ENCODE measurements at regions not wholly inside any gene's neighbourhood (a gene's known extent, or its start where the extent isn't known, plus 50 kb on each side); places are given as distances from the start of the nearest gene placed in this dataset.
"Not testable (repeated sequence)": the region's sequence is repeated elsewhere in the genome, so short reads cannot be mapped to it uniquely, and the experiment has no call there.

- TF ChIP-seq CTCF (IDR thresholded peaks at IDR 0.05), result no peak
- TF ChIP-seq POLR2A (IDR thresholded peaks at IDR 0.05), result no peak
- H3K27me3 ChIP-seq, result no peaks in the 10 kb centered on the region
- no peaks in the 10 kb centered on the region for H3K9me3 ChIP-seq
- no peak overlapping the region for H3K27ac ChIP-seq
- no peak overlapping the region for H3K4me3 ChIP-seq
- no peaks in the 10 kb centered on the region for H3K36me3 ChIP-seq (replicated peaks in 1 of 2; ENCODE audit: insufficient read depth in 1 of 2, low read depth in 2 of 2)
- H3K4me1 ChIP-seq, result peaks cover 9% of the 10 kb centered on the region
- intact Hi-C loops (cut with DNase I), result no loop called here
- no peak for DNase-seq
- ATAC-seq, result no peak
- WGBS, 2 donors, result 76 to 82% methylated on average over 6 of the region's 6 CpGs
Measured at GRCh38 chr6:14598017-14598864, 480.7 kb downstream of the CD83 start.

- not testable (repeated sequence) for H3K4me3 ChIP-seq, H3K9me3 ChIP-seq
- whole genome bisulfite sequencing, 2 donors, result 81 to 82% methylated on average over 8 of the region's 8 CpGs
Measured at GRCh38 chr6:14600306-14600705, 482.7 kb downstream of the CD83 start.

GRCh38 chr6:14601490-14601889, 483.9 kb downstream of the CD83 start:
- H3K27me3 ChIP-seq, result no peaks in the 10 kb centered on the region
- TF ChIP-seq POLR2A (IDR thresholded peaks at IDR 0.05), result no peak
- TF ChIP-seq CTCF (IDR thresholded peaks at IDR 0.05), result no peak
- no peaks in the 10 kb centered on the region for H3K9me3 ChIP-seq
- no peaks in the 10 kb centered on the region for H3K36me3 ChIP-seq (replicated peaks in 1 of 2; ENCODE audit: insufficient read depth in 1 of 2, low read depth in 2 of 2)
- peaks cover 9% of the 10 kb centered on the region for H3K4me1 ChIP-seq
- H3K27ac ChIP-seq, result no peak overlapping the region
- intact Hi-C loops (cut with DNase I), result no loop called here
- ATAC-seq (peak; percentile 74), DNase-seq (peak; percentile 52 to 76 (median 70))
- 19 to 23% methylated on average over 7 of the region's 7 CpGs for WGBS, 2 donors
- H3K4me3 ChIP-seq, result no peak overlapping the region

More at GRCh38 chr6:14600306-14600705, 482.7 kb downstream of the CD83 start:
- DNase-seq; H3K4me1 ChIP-seq; H3K36me3 ChIP-seq (replicated peaks in 1 of 2; ENCODE audit: insufficient read depth in 1 of 2, low read depth in 2 of 2); H3K27me3 ChIP-seq; H3K27ac ChIP-seq; intact Hi-C loops (cut with DNase I); ATAC-seq: not testable (repeated sequence)

- ATAC-seq (no peak), DNase-seq (no peak)
- Histone ChIP-seq H3K9me3 (no peaks in the 10 kb centered on the region), H3K27me3 (no peaks in the 10 kb centered on the region), H3K36me3 (replicated peaks in 1 of 2; ENCODE audit: insufficient read depth in 1 of 2, low read depth in 2 of 2) (no peaks in the 10 kb centered on the region), H3K4me3 (no peak overlapping the region), H3K4me1 (peaks cover 5% of the 10 kb centered on the region), H3K27ac (no peak overlapping the region)
- no peak for TF ChIP-seq POLR2A (IDR thresholded peaks at IDR 0.05)
- TF ChIP-seq CTCF (IDR thresholded peaks at IDR 0.05), result no peak
- WGBS, 2 donors, result 88% methylated on average over 5 of the region's 5 CpGs
- intact Hi-C loops (cut with DNase I), result no loop called here
Measured at GRCh38 chr6:14606353-14606752, 488.8 kb downstream of the CD83 start.

- intact Hi-C loops (cut with DNase I), result no loop called here
- Histone ChIP-seq H3K9me3 (no peaks in the 10 kb centered on the region), H3K36me3 (replicated peaks in 1 of 2; ENCODE audit: insufficient read depth in 1 of 2, low read depth in 2 of 2) (no peaks in the 10 kb centered on the region), H3K4me3 (no peak overlapping the region), H3K4me1 (no peaks in the 10 kb centered on the region), H3K27me3 (no peaks in the 10 kb centered on the region), H3K27ac (no peak overlapping the region)
- ATAC-seq (no peak), DNase-seq (no peak)
- TF ChIP-seq POLR2A (IDR thresholded peaks at IDR 0.05) (no peak), CTCF (IDR thresholded peaks at IDR 0.05) (no peak)
- WGBS, 2 donors, result 71 to 74% methylated on average over 4 of the region's 4 CpGs
Measured at GRCh38 chr6:14610141-14610540, 492.6 kb downstream of the CD83 start.

All from body of pancreas (tissue), 4 donors.